ENCODE measurements at regions not wholly inside any gene's neighbourhood (a gene's known extent, or its start where the extent isn't known, plus 50 kb on each side); places are given as distances from the start of the nearest gene placed in this dataset.

GRCh38 chr18:56042915-56043536 lies 455.0 kb upstream of the TCF4 start:
- TF ChIP-seq CTCF (conservative IDR thresholded peaks at IDR 0.05; ENCODE audit: low read depth, low read length) (no peak), CEBPB (IDR thresholded peaks at IDR 0.05; ENCODE audit: low read depth, low read length) (no peak), RAD21 (IDR thresholded peaks at IDR 0.05; ENCODE audit: low read length) (no peak), RFX5 (IDR thresholded peaks at IDR 0.05; ENCODE audit: low read depth, low read length) (no peak), BHLHE40 (IDR thresholded peaks at IDR 0.05; ENCODE audit: low read depth, low read length) (no peak), USF2 (IDR thresholded peaks at IDR 0.05; ENCODE audit: low read depth, low read length) (no peak), POLR2A (IDR thresholded peaks at IDR 0.05; ENCODE audit: low read depth, low read length) (no peak), SMC3 (IDR thresholded peaks at IDR 0.05; ENCODE audit: low read depth, low read length) (no peak), MAFK (IDR thresholded peaks at IDR 0.05; ENCODE audit: low read depth, low read length) (no peak), ELK1 (IDR thresholded peaks at IDR 0.05; ENCODE audit: borderline replicate concordance, low read depth, low read length) (no peak), CHD1 (IDR thresholded peaks at IDR 0.05; ENCODE audit: low read depth, low read length) (no peak), MAZ (IDR thresholded peaks at IDR 0.05; ENCODE audit: borderline replicate concordance, low read depth, low read length) (no peak), RCOR1 (IDR thresholded peaks at IDR 0.05; ENCODE audit: insufficient replicate concordance, low read length) (no peak)

Measured in IMR-90 (cell line).